ENCODE measurements at regions not wholly inside any gene's neighbourhood (a gene's known extent, or its start where the extent isn't known, plus 50 kb on each side); places are given as distances from the start of the nearest gene placed in this dataset.
"Not testable (repeated sequence)": the region's sequence is repeated elsewhere in the genome, so short reads cannot be mapped to it uniquely, and the experiment has no call there.

DNA sequence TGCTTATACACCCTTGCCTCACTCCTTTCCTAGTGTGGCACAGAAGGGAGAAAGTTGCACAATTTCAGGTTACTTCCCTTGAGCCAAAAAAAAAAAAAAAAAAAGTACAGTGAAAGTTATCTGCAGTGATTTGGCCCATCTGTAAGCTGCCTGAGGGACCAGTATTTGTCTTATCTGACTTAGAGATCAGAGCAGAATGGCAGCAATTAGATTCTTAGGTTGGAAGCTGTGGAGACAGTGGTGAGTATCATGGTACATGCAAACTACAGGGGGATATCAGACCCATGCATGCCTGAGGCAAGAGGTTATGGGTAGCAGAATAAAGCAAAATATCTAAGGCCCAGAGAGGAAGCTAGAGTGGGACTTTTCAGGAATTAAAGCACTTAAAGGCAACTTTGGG is 1070.7 kb upstream of the NOVA1 start:
- no peak for FAIRE-seq

DNA sequence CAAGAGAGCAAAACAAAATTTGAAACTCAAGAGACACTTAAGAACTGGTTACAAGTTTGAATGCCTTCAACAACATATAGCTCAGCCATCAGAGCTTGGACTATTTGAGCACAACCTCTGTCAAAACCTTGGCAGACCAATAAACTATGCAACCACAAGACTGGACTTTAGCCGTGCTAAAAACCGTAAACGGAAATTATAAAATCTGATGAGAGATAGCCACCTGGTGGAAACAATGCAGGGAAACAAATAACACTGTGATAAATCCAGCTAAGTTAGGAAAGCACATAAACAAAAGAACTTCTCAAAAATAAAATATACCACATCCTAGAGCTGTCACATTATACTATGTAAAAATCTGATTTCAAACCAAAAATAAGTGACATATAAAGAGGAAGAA is 1074.2 kb upstream of the NOVA1 start:
- FAIRE-seq = no peak

DNA sequence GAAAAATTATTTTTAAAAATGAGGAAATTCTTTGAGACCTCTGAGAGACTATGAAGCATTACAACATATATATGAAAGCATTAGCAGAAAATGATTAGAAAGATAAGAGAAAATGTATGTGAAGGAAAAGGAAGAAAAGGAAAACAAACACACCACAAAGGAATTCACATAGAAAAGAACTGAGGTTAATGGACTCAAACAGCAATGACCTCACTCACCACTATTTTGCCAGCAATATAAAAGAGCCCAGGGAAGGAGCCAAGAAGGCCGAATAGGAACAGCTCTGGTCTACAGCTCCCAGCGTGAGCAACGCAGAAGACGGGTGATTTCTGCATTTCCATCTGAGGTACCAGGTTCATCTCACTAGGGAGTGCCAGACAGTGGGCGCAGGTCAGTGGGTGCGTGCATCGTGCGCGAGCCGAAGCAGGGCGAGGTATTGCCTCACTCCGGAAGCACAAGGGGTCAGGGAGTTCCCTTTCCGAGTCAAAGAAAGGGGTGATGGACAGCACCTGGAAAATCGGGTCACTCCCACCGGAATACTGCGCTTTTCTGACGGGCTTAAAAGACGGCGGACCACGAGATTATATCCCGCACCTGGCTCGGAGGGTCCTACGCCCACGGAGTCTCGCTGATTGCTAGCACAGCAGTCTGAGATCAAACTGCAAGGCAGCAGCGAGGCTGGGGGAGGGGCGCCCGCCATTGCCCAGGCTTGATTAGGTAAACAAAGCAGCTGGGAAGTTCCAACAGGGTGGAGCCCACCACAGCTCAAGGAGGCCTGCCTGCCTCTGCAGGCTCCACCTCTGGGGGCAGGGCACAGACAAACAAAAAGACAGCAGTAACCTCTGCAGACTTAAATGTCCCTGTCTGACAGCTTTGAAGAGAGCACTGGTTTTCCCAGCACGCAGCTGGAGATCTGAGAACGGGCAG is 1075.2 kb upstream of the NOVA1 start:
- FAIRE-seq = not testable (repeated sequence)

DNA sequence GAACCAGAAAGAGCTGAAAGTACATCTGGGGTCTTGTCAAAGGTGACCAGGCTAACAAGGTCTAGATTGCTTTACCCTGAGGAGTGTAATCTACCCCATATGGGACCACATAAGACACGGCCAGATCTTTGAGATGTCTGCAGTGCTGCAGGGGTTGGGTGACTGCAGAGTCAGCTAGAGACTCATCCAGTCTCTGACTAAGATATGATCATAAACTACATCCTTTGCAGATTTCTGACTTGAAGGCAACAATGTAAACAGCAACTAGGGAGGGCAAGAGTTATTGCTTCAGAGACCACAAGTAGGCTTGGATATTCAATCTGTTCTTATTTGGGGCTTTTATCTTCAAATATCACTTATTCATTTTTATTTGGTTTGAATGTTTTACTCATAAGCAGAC is 1080.5 kb upstream of the FOXG1 start:
- no peak for FAIRE-seq

DNA sequence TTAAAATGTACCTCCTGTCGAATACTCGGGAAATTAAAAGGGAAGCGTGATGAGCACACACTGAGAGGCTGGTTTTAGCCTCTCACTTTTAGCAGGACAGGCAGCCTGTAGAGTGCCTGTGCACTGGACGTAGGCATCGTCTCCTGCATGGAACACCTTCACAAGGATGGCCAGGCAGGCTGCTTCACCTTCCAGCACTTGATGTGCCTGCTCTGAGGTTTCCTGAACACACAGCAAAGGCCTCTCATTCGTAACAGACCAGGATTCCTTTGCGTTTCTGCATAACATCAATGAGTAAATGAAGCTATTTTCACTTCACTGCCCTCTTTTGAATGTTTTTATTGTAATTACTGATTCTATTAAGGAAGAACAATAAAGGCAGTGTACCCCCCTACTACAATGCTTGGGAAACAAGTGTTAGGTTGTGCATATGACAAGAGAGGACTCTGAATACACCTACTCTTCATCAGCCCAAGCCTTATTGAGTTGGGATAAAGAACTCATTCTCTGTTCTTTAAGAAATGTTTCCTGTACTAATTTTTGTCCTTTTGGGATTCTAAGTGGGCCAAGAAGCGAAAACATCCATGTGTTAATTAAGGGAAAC is 1077.6 kb upstream of the FOXG1 start:
- FAIRE-seq = no peak

DNA sequence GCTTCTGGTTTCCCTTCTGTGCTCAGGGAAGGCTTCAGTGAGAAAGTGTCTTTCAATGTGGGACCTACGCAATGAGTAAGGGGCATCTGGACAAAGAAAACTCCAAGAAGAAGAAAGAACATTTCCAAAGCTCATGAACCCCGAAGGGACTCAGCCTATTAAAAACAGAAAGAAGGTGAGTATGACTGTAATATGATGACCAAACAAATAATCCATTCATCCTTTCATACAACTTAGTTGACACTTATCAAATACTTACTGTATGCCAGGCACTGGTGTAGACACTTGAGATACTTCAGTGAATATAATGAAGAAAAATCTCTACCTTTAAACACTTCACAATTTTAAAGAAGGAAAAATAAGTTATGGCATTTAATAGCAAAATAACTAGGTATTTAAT is 1054.2 kb upstream of the FOXG1 start:
- no peak for FAIRE-seq

DNA sequence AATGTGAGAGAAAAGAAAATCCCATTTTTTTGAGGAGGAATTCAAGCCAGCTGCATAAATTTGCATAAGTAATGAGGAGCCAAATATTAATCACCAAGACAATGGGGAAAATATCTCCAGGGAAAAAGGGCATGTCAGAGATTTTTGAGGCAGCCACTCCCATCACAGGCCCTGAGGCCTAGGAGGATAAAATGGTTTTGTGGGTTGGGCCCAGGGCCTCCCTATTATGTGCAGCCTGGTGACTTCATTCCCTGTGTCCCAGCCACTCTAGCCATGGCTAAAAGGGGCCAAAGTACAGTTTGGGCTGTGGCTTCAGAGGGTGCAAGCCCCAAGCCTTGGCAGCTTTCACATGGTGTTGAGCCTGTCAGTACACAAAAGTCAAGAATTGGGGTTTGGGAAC is 1051.0 kb upstream of the FOXG1 start:
- FAIRE-seq = no peak

DNA sequence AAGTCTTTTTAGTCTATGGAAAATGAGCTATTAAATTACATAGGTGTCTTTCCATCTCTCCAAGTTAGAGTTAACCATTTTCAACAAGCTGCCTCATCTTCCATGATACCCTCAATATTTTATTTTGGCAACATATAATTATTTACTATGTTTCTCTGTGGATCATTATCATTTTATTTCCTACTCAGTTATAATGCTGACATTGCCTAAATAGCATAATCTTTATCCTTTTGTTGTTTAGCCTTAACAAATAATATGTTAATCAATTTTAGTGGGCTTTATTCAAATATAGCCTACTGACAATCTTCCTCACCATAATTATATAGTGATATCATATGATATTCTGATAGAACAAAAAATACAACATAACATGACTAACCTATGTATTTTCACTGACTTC is 1044.8 kb upstream of the FOXG1 start:
- FAIRE-seq = no peak

DNA sequence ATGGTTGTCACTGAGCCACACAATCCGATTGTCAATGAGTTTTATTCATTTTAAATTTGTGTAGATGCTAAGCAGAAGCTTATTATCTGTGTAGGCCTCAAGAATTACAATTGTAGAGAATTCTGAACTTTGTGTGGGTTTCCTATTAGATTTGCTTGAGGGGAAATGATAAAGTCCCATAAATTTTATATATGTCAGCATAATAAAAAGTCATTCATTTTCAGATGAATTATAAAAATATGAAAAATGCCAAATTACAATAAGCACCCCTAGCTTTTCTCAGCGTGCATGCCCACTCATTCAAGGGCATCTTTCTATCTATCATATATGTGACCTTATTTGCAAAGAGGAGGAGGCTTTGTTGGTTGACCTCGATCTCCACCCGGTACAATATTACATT is 1041.1 kb upstream of the FOXG1 start:
- no peak for FAIRE-seq

DNA sequence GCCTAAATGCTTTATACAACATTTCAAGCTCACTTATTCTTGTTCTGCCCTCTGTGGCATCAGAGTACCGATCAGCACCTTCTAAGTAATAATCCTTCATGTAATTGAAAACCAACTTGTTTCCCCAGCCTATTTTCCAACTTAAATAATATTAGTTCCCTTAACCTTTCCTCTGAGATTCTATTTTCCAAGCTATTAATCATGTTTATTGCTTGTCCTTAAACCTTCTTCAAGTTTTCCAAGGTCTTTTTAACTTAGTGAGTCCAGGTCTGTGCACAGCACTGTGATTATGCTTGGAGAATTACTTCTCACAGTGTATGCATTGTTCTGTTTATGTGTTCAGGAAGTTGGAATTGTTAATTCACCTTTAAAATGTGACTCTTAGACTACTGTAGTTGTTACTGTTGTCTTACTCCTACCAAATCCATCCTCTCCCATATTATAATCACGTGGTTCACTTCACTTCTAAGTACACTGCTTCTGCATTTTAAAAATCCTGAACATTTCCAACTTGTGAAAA is 1039.3 kb upstream of the FOXG1 start:
- no peak for FAIRE-seq

DNA sequence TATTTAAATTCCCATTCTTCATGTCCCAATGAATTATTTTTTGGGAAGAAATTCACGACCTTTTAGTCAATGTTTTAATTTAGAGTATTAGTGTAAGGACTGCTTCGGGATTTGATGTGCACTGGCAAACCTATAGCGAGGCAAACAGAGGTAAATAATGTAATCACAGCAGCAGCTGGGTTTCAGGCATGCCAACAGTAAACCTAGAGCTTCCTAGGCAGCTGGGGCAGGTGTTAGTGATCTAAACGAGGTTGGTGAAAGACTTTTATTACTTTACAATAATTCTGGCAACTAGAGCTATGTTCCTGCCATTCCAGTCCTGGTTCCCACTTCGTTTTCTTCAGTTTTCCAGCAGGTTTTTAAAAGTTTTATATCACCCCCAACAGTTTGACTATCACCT is 1036.4 kb upstream of the FOXG1 start:
- FAIRE-seq = no peak

DNA sequence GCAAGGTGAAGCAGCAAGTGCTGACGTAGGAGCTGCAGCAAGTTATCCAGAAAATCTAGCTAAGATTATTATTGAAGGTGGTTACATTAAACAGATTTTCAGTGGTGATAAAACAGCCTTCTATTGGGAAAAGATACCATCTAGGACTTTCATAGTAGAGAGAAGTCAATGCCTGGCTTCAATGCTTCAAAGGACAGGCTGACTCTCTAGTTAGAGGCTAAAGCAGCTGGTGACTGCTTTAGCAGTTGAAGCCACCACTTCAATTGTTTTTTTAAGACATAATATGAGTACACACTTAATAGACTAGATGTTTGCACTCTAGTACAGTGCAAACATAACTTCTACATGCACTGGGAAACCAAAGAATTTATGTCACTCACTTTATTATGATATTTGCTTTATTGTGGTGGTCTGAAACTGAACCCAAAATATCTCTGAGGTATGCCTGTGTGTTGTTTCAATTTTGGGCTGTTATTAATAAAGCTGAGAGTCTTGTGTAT is 1026.9 kb upstream of the FOXG1 start:
- no peak for FAIRE-seq

DNA sequence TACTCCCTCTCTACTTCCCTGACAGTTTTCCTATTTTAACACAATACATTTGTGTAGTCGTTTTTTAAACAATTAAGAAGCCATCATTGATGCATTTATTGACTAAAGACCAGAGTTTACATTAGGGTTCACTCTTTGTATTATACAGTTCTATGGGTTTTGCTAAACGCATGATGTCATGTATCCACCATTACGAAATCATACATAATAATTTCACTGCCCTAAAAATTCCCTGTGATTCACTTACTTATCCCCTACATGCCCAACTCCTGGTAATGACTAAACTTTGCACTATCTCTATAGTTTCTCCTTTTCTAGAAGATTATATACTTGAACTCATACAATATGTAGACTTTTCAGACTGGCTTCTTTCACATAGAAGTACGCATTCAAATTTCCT is 1016.5 kb upstream of the FOXG1 start:
- no peak for FAIRE-seq

DNA sequence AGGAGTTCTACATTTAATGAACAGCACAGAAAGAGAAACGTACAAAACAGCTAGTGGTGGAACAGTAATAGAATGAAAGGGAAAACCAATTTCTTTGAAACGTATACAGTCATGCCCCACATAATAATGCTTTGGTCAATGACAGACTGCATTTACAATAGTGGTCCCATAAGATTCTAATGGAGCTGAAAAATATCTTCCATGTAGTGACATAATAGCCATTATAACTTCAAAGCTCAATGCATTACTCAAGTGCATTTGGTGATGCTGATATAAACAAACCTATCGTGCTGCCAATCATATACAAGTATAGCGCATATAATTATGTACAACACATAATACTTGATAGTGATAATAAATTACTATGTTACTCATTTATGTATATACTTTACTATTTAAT is 1008.9 kb upstream of the FOXG1 start:
- not testable (repeated sequence) for FAIRE-seq

DNA sequence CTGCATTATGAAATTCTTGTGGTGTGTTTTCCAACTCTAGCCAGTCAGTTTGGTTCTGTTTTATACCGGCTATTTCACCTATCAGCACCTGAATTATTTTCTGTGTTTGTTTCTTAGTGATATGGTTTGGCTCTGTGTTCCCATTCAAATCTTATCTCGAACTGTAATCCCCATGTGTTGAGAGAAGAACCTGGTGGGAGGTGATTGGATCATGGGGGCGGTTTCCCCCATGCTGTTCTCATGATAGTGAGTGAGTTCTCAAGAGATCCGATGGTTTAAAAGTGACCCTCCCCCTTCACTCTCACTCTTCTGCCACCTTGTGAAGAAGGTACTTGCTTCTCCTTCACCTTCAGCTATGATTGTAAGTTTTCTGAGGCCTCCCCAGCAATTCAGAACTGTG is 1006.2 kb upstream of the FOXG1 start:
- not testable (repeated sequence) for FAIRE-seq

DNA sequence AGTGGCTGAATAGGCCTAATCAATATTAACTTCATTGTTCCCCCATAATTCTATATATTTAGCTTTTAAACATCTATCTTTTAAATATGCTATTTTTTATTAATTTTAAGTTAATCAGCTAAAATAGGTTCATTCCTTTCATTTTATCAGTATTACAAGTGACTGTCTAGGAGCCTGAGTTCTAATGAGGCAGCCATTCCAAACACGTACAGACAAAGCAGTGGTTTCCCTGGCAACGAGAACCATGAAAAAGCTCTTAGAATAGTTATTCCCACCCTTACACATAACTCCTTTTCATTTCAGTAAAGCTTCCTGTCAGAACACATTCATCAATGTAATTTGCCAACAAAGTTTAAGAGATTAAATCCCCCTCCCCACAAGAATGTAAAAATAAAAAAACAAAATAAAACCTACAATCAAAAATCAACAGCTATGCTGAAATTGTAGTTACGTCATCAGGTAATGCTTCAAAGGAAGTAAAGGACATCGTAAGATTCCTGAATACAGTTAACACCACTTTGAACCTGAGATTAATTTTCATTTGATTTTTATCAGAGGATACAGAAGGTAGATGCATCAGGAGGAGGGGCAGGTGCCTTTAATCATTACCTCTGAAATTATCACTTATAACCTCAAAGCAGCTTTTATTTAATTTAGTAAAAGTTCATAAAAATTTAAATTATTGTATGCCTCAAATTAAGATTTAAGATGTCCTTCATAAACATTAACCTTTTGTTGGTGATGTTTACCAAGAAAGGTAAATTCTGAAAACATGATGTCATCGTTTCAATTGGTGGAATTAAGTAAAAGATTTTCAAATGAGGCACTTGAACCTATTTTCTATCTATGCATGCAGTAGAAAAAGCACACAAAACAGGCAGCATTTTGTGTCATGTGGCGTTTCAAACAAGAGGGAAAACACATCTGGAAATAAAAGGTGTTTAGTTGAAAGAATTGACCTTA is 967.2 kb upstream of the FOXG1 start:
- not testable (repeated sequence) for FAIRE-seq

DNA sequence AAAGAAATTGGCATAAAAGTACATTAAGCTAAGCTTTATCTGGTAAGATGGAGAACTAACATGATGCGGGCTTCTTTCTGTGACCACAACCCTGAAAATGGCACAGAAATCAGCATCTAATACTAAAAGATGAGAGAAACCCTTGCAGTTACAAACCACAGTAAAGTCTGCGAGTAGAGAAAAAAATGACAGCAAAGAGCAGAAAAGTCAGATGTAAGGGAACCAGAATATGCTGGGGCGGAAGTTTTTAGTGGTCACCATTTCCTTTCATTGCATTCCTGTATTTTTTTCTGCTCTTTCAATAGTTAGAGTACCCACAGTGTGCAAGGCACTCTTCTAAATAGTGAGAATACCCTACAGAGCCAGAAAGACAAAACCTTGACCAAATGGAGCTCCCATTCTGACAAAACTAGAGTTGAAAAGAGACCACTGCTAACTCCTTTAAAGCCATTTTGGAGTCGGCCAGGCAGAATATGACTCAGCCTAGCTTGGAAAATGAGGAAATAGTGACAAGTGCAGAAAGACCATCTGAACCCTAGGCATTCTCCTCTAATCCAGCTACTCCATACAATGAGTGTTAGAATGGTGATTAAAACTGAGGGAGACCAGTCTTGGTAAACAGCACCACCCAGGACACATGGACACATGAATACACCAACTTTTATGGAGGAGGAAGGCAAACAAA is 948.7 kb upstream of the FOXG1 start:
- FAIRE-seq = not testable (repeated sequence)

DNA sequence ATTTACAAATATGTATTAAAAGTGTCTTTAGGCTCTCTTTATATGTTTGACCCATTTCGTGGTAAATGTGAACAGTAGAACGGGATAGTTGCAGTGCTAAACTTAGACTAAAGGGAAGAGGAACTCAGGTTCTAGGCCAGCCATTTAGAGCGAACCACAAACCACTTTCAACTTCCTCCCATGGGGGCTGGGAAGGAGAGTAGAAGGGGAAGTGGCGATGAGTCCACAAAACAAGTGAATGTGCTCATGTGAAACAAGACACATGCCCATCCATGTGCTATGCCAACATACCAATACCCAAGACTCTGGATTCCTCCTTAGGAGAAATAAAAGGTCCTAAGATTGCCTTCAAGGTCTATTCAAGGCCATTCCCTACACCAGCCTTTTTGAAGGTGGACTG is 940.4 kb upstream of the FOXG1 start:
- FAIRE-seq = not testable (repeated sequence)

DNA sequence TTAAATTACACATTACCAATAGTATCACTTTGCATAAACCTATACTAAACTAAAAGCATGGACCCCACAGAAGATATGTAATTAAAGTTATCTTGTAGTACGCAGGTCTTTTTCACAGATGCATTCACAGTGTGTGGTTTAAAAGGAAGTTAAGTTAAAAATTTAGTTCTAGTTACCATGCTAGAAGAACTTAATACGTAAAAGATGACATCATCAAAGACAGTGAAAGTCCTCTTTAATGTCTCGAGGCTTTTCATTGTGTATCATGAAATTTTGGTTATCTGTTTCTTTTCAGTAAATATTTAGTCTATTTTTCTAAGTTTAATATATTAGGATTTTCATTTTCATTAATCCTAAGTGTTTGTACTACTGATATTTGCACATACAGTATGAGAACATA is 934.6 kb upstream of the FOXG1 start:
- FAIRE-seq = not testable (repeated sequence)

DNA sequence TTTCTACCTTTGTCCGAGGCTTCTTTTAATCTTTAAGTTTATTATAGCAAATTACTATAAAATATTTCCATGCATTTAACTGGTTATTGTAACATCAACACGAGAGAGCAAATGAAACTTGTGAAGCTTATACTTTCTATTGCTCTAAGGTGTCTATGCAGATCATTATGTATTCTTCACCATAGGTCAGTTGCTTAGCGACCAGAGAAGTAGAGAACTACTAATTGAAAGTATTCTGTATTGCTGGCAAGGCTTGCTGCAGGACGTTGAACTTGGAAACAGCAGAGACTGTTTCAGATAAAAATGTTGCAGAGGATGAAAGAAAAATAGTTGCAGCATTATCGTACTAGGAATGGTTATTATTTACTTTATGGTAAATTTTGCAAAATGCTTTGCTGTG is 933.6 kb upstream of the FOXG1 start:
- not testable (repeated sequence) for FAIRE-seq

DNA sequence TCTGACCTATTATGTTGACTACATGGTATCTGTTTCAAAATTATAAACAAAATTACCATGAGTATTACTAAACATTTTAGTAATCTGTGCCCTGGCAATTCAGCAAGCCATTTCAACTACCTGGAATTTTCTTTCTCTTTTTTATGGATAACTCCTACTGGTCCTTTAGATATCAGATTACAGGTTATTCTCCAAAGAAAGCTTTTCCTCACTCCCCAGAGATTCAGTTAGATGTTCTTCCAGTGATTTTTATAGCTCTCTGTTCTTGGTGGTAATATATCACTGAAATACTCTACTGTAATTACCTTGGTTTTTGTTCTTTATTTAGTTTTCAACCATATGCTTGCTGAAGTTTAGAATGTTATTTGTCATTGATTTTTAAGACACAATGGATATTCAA is 930.2 kb upstream of the FOXG1 start:
- no peak for FAIRE-seq

DNA sequence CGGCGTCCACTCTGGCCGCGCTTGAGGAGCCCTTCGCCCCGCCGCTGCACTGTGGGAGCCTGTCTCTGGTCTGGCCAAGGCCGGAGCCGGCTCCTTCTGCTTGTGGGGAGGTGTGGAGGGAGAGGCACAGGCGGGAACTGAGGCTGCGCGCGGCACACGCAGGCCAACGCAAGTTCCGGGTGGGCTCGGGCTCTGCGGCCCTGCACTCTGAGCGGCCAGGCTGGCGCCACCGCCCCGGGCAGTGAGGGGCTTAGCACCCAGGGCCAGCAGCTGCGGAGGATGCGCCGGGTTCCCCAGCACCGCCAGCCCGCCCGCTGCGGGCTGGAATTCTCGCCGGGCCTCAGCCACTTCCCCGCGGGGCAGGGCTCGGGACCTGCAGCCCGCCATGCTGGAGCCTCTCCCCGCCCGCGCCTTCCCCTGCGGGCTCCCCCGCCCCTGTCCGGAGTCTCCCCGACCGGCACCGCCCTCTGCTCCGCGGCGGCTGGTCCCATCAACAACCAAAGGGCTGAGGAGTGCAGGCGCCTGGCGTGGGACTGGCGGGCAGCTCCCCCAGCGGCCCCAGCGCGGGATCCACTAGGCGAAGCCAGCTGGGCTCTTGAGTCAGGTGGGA is 921.2 kb upstream of the FOXG1 start:
- no peak for FAIRE-seq

All from A204.1 (cell line).